Muscle layer of duodenum (tissue), 2 donors: ENCODE measurements at regions not wholly inside any gene's neighbourhood (a gene's known extent, or its start where the extent isn't known, plus 50 kb on each side); places are given as distances from the start of the nearest gene placed in this dataset.

Source experiments
- H3K27ac ChIP-seq: one replicate; pipeline ENCODE4 v1.7.0; 2013; ENCODE audit warnings: mild to moderate bottlenecking, low read length
- H3K27me3 ChIP-seq: one replicate; pipeline ENCODE4 v1.7.0; 2013; ENCODE audit warnings: low read depth, mild to moderate bottlenecking, control low read depth, low read length
- H3K36me3 ChIP-seq, 2 donors: one replicate each; pipeline ENCODE4 v1.7.0; 2013; ENCODE audit warnings: low read length in 2 of 2, control low read depth in 1 of 2, mild to moderate bottlenecking in 1 of 2; ENCODE audit not compliant: insufficient read depth in 2 of 2, control insufficient read depth in 1 of 2
- H3K4me1 ChIP-seq, 2 donors: one replicate each; pipeline ENCODE4 v1.7.0; 2013; ENCODE audit warnings: low read length in 2 of 2, mild to moderate bottlenecking in 2 of 2, control low read depth in 1 of 2, moderate library complexity in 1 of 2; ENCODE audit not compliant: insufficient read depth in 2 of 2, control insufficient read depth in 1 of 2
- H3K4me3 ChIP-seq, 2 donors: one replicate each; pipeline ENCODE4 v1.7.0; 2013; ENCODE audit warnings: low read length in 2 of 2, low read depth in 1 of 2, mild to moderate bottlenecking in 1 of 2
- H3K9me3 ChIP-seq, 2 donors: one replicate each; pipeline ENCODE4 v1.7.0; 2013; ENCODE audit warnings: low read length in 2 of 2, control low read depth in 1 of 2, mild to moderate bottlenecking in 1 of 2; ENCODE audit not compliant: control insufficient read depth in 1 of 2
- donor health status: healthy.

GRCh38 chr10:75294031-75294437 lies 58.3 kb upstream of the COMTD1 start:
- Histone ChIP-seq H3K27ac (no peak overlapping the region), H3K36me3 (no peaks in the 10 kb centered on the region), H3K4me1 (peaks cover 0 to 16% of the 10 kb centered on the region in 2 donors), H3K4me3 (peak overlapping the region in 1 of 2 donors; percentile 35), H3K27me3 (no peaks in the 10 kb centered on the region), H3K9me3 (peaks cover 3 to 5% of the 10 kb centered on the region in 2 donors)

GRCh38 chr10:75293446-75293820 lies 57.7 kb upstream of the COMTD1 start:
- peaks cover 3 to 5% of the 10 kb centered on the region in 2 donors for H3K9me3 ChIP-seq
- H3K4me3 ChIP-seq = no peak overlapping the region
- H3K4me1 ChIP-seq = peaks cover 0 to 16% of the 10 kb centered on the region in 2 donors
- no peaks in the 10 kb centered on the region for H3K36me3 ChIP-seq
- no peak overlapping the region for H3K27ac ChIP-seq
- H3K27me3 ChIP-seq = no peaks in the 10 kb centered on the region

- Histone ChIP-seq H3K9me3 (peaks cover 3 to 5% of the 10 kb centered on the region in 2 donors), H3K36me3 (no peaks in the 10 kb centered on the region), H3K4me3 (no peak overlapping the region), H3K27me3 (no peaks in the 10 kb centered on the region), H3K4me1 (peaks cover 0 to 16% of the 10 kb centered on the region in 2 donors), H3K27ac (no peak overlapping the region)
Measured at GRCh38 chr10:75292794-75293445, 57.2 kb upstream of the COMTD1 start.

- Histone ChIP-seq H3K27ac (no peak overlapping the region), H3K4me1 (peaks cover 0 to 16% of the 10 kb centered on the region in 2 donors), H3K36me3 (no peaks in the 10 kb centered on the region), H3K27me3 (no peaks in the 10 kb centered on the region), H3K4me3 (no peak overlapping the region), H3K9me3 (peaks cover 3 to 5% of the 10 kb centered on the region in 2 donors)
Measured at GRCh38 chr10:75291805-75292204, 56.0 kb upstream of the COMTD1 start.

GRCh38 chr10:75288140-75288711 lies 52.5 kb upstream of the COMTD1 start:
- peaks cover 3 to 5% of the 10 kb centered on the region in 2 donors for H3K9me3 ChIP-seq
- H3K4me1 ChIP-seq = peaks cover 0 to 14% of the 10 kb centered on the region in 2 donors
- H3K36me3 ChIP-seq = no peaks in the 10 kb centered on the region
- no peaks in the 10 kb centered on the region for H3K27me3 ChIP-seq
- no peak overlapping the region for H3K4me3 ChIP-seq
- no peak overlapping the region for H3K27ac ChIP-seq

- Histone ChIP-seq H3K36me3 (no peaks in the 10 kb centered on the region), H3K27me3 (no peaks in the 10 kb centered on the region), H3K27ac (no peak overlapping the region), H3K4me3 (no peak overlapping the region), H3K4me1 (peaks cover 0 to 19% of the 10 kb centered on the region in 2 donors), H3K9me3 (peaks cover 3 to 5% of the 10 kb centered on the region in 2 donors)
Measured at GRCh38 chr10:75287697-75288096, 51.9 kb upstream of the COMTD1 start.

GRCh38 chr10:75286901-75287300 lies 51.1 kb upstream of the COMTD1 start:
- Histone ChIP-seq H3K4me3 (no peak overlapping the region), H3K4me1 (peaks cover 0 to 19% of the 10 kb centered on the region in 2 donors), H3K27me3 (no peaks in the 10 kb centered on the region), H3K9me3 (peaks cover 3 to 5% of the 10 kb centered on the region in 2 donors), H3K36me3 (no peaks in the 10 kb centered on the region), H3K27ac (no peak overlapping the region)
